Mucosa of descending colon (tissue), 3 donors: ENCODE measurements at regions not wholly inside any gene's neighbourhood (a gene's known extent, or its start where the extent isn't known, plus 50 kb on each side); places are given as distances from the start of the nearest gene placed in this dataset.
"Not testable (repeated sequence)": the region's sequence is repeated elsewhere in the genome, so short reads cannot be mapped to it uniquely, and the experiment has no call there.

Source experiments
- ATAC-seq: fragments of 200-7000 bp; cut with Tn5 transposase; one replicate; pipeline ENCODE4 v1.9.1; 2020; ENCODE audit warnings: mild to moderate bottlenecking, moderate library complexity
- DNase-seq, 3 donors: peaks; one replicate each; pipeline ENCODE4 v3.0.0-alpha.2; 2020
- H3K36me3 ChIP-seq: fragments of 200-600 bp; one replicate; pipeline ENCODE4 v1.8.0; 2021; ENCODE audit warnings: low read depth, mild to moderate bottlenecking
- H3K4me1 ChIP-seq: fragments of 200-600 bp; one replicate; pipeline ENCODE4 v1.8.0; 2021; ENCODE audit warnings: low read depth, mild to moderate bottlenecking
- H3K4me3 ChIP-seq: fragments of 200-600 bp; one replicate; pipeline ENCODE4 v1.8.0; 2021; ENCODE audit warnings: mild to moderate bottlenecking
- H3K9me3 ChIP-seq: fragments of 200-600 bp; one replicate; pipeline ENCODE4 v1.8.0; 2021; ENCODE audit warnings: mild to moderate bottlenecking
- CTCF ChIP-seq: fragments of 200-600 bp; IDR thresholded peaks from one replicate; pipeline ENCODE4 v1.8.0; 2022; ENCODE audit warnings: antibody characterized with exemption, mild to moderate bottlenecking
- intact Hi-C, 2 donors: fragments of 100-400 bp; cut with DNase I in 1 of 2; cut with micrococcal nuclease in 1 of 2; formaldehyde crosslinking; loops; one replicate each; pipeline versions ENCODE4 v1.11.0 to v1.11.1; 2022; cut with DNase I, micrococcal nuclease
- donor health status: DM: no; HTN: no; CAD: no; lungs with moderate emphysema.
- donor health status: DM: no; HTN: no; CAD: no.
- donor health status: DM: no; HTN: yes; CAD: no.

- intact Hi-C loops = no loop called here
- Histone ChIP-seq H3K4me3 (no peak overlapping the region), H3K4me1 (no peaks in the 10 kb centered on the region), H3K9me3 (no peaks in the 10 kb centered on the region), H3K36me3 (no peaks in the 10 kb centered on the region)
- ATAC-seq (no peak), DNase-seq (no peak)
- TF ChIP-seq CTCF = no peak
Observed at GRCh38 chr15:57890351-57890750, 175.2 kb downstream of the ALDH1A2 start.

- no peak for TF ChIP-seq CTCF
- intact Hi-C loops = no loop called here
- H3K4me1 ChIP-seq = no peaks in the 10 kb centered on the region
- no peaks in the 10 kb centered on the region for H3K36me3 ChIP-seq
- DNase-seq = no peak
- no peak overlapping the region for H3K4me3 ChIP-seq
- H3K9me3 ChIP-seq = no peaks in the 10 kb centered on the region
- ATAC-seq = no peak
Observed at GRCh38 chr15:57890878-57891277, 174.6 kb downstream of the ALDH1A2 start.

GRCh38 chr15:57892181-57892580 is 173.3 kb downstream of the ALDH1A2 start:
- no peak for TF ChIP-seq CTCF
- H3K4me1 ChIP-seq = no peaks in the 10 kb centered on the region
- ATAC-seq = no peak
- intact Hi-C loops = no loop called here
- no peak for DNase-seq
- H3K36me3 ChIP-seq = no peaks in the 10 kb centered on the region
- no peaks in the 10 kb centered on the region for H3K9me3 ChIP-seq
- H3K4me3 ChIP-seq = no peak overlapping the region

- TF ChIP-seq CTCF = no peak
- H3K36me3 ChIP-seq = no peaks in the 10 kb centered on the region
- no peak overlapping the region for H3K4me3 ChIP-seq
- ATAC-seq = no peak
- no peaks in the 10 kb centered on the region for H3K4me1 ChIP-seq
- H3K9me3 ChIP-seq = no peaks in the 10 kb centered on the region
- DNase-seq = no peak
- intact Hi-C loops = no loop called here
Observed at GRCh38 chr15:57893040-57893439, 172.5 kb downstream of the ALDH1A2 start.

- no peak overlapping the region for H3K4me3 ChIP-seq
- H3K4me1 ChIP-seq = no peaks in the 10 kb centered on the region
- no peaks in the 10 kb centered on the region for H3K9me3 ChIP-seq
- intact Hi-C loops = no loop called here
- TF ChIP-seq CTCF = no peak
- DNase-seq (no peak), ATAC-seq (no peak)
- H3K36me3 ChIP-seq = no peaks in the 10 kb centered on the region
Observed at GRCh38 chr15:57895291-57895690, 170.2 kb downstream of the ALDH1A2 start.

GRCh38 chr15:57896114-57896513 is 169.4 kb downstream of the ALDH1A2 start:
- Histone ChIP-seq H3K4me1 (no peaks in the 10 kb centered on the region), H3K36me3 (no peaks in the 10 kb centered on the region), H3K4me3 (no peak overlapping the region), H3K9me3 (no peaks in the 10 kb centered on the region)
- DNase-seq (no peak), ATAC-seq (no peak)
- no peak for TF ChIP-seq CTCF
- intact Hi-C loops = no loop called here

- H3K4me1 ChIP-seq, DNase-seq, ATAC-seq, H3K4me3 ChIP-seq, H3K9me3 ChIP-seq, intact Hi-C loops, H3K36me3 ChIP-seq: not testable (repeated sequence)
Observed at GRCh38 chr15:57896899-57897298, 168.6 kb downstream of the ALDH1A2 start.
